ENCODE measurements at regions not wholly inside any gene's neighbourhood (a gene's known extent, or its start where the extent isn't known, plus 50 kb on each side); places are given as distances from the start of the nearest gene placed in this dataset.

GRCh38 chr5:96584712-96585111, 77.5 kb upstream of the CAST start:
- no peak overlapping the region for H3K4me3 ChIP-seq (ENCODE audit: low read depth, low read length)
- no peak for TF ChIP-seq CTCF (IDR thresholded peaks at IDR 0.05; ENCODE audit: borderline replicate concordance, insufficient read depth, low read depth, low read length)

- TF ChIP-seq CTCF (IDR thresholded peaks at IDR 0.05; ENCODE audit: borderline replicate concordance, insufficient read depth, low read depth, low read length): no peak
- H3K4me3 ChIP-seq (ENCODE audit: low read depth, low read length): no peak overlapping the region
Observed at GRCh38 chr5:96588539-96588938, 73.6 kb upstream of the CAST start.

DNA sequence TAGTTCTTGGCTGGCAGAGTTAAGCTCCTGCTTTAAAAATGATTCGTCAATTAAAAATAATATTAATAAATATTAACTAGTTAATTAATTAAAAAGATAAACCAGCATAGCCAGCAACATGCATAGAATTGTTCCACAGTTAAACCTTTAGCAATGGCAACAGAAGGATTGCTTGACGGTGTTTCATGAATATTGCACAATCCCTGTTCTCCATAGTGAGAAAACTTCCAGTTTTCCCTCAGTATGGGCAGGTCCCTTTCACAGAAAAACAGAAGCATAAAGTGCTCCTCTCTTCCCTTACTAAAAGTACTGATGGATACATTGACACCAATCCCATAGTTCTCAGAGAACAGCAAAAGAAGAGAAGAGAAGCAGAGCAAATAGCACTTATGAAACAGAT, 71.4 kb upstream of the CAST start:
- H3K4me3 ChIP-seq (ENCODE audit: low read depth, low read length): no peak overlapping the region
- no peak for TF ChIP-seq CTCF (IDR thresholded peaks at IDR 0.05; ENCODE audit: borderline replicate concordance, insufficient read depth, low read depth, low read length)

DNA sequence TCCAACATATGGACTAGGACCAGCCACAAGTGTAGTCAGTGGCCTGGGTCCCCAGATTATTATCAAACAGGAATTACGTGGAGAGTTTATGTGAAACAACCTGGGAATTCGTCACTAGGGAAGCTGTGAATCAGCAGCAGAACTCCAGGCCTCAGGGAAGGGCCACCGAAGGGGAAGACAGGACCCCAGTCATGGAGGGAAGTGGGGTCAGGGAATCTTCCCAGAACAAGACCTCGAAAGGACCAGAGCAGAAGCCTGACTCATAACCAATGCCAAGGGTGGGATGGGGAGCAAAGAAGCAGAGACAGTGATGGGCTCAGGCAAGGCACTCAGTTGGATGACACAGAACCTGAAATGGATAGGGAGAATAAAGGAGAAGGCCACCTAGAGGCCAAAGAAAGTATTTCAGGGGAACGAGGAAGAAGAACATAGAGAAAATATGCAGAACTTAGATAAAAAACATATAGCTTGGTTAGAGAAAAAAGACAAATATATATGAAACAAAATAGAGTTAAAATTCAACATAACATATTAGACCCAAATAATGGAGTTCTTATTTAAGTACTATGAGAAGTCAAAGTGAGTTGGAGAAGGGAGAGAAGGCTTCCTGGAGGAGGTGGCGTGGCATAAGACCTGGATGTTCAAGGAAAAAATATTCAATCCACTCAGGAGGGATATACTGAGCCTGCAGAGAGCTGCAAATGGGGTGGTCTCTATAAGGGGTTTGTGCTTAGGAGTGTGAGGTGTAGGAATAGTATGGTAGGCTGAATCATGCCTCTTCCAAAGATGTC, 66.7 kb upstream of the CAST start:
- no peak overlapping the region for H3K4me3 ChIP-seq (ENCODE audit: low read depth, low read length)
- peak; percentile 54; the same call in 1 of the 2 replicates for TF ChIP-seq CTCF (IDR thresholded peaks at IDR 0.05; ENCODE audit: borderline replicate concordance, insufficient read depth, low read depth, low read length)

- no peak overlapping the region for H3K4me3 ChIP-seq (ENCODE audit: low read depth, low read length)
- no peak for TF ChIP-seq CTCF (IDR thresholded peaks at IDR 0.05; ENCODE audit: borderline replicate concordance, insufficient read depth, low read depth, low read length)
Observed at GRCh38 chr5:96597438-96598020, 64.6 kb upstream of the CAST start.

DNA sequence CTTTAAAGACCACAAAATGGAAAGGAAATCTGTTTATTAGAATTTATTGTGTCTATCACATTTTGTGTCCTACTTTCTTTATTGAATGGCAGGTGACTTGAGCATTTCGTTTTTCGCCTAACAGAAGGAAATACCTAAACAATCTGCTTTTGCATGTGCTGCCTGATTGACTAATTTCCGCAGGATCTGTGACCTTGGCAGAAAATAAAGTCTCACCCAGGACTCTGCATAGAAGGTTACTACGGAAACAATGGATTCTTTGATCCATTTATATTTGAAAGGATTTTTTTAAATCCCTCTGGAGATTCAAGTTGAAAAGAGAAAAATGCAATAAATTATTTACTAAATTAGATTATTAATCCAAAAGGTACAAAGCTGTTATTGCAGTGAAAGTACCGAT, 61.0 kb upstream of the CAST start:
- TF ChIP-seq CTCF (IDR thresholded peaks at IDR 0.05; ENCODE audit: borderline replicate concordance, insufficient read depth, low read depth, low read length): no peak
- H3K4me3 ChIP-seq (ENCODE audit: low read depth, low read length): no peak overlapping the region

GRCh38 chr5:96601715-96602244, 60.4 kb upstream of the CAST start:
- H3K4me3 ChIP-seq (ENCODE audit: low read depth, low read length): no peak overlapping the region
- TF ChIP-seq CTCF (IDR thresholded peaks at IDR 0.05; ENCODE audit: borderline replicate concordance, insufficient read depth, low read depth, low read length): peak; percentile 68

Data from GM12875 (cell line).